C4-2B (cell line): ENCODE measurements at regions not wholly inside any gene's neighbourhood (a gene's known extent, or its start where the extent isn't known, plus 50 kb on each side); places are given as distances from the start of the nearest gene placed in this dataset.

Experiments
- CTCF ChIP-seq: fragments of 450-650 bp; conservative IDR thresholded peaks from 2 replicates; pipeline ENCODE4 v1.5.1; 2017; ENCODE audit warnings: mild to moderate bottlenecking
- ZFX ChIP-seq: fragments of 450-650 bp; IDR thresholded peaks from 2 replicates; pipeline ENCODE4 v1.6.1; 2017

GRCh38 chr12:93163260-93164036, 214.3 kb upstream of the NUDT4 start:
- TF ChIP-seq CTCF: no peak
- TF ChIP-seq ZFX: no peak
